NCI-H1105 treated with DMSO at 0.1 percent for 48 hours (cell line): ENCODE measurements at regions not wholly inside any gene's neighbourhood (a gene's known extent, or its start where the extent isn't known, plus 50 kb on each side); places are given as distances from the start of the nearest gene placed in this dataset.
"Not testable (repeated sequence)": the region's sequence is repeated elsewhere in the genome, so short reads cannot be mapped to it uniquely, and the experiment has no call there.

Source experiments
- DNase-seq: peaks from one replicate; lab custom pipeline; 2025; lab: John Stamatoyannopoulos, UW

- no peak for DNase-seq
Measured at GRCh38 chr11:69205743-69206612, 50.2 kb downstream of the SMIM38 start.

- not testable (repeated sequence) for DNase-seq
Measured at GRCh38 chr11:69206613-69206965, 50.9 kb downstream of the SMIM38 start.

- no peak for DNase-seq
Measured at GRCh38 chr11:69207165-69207889, 51.6 kb downstream of the SMIM38 start.

GRCh38 chr11:69208190-69209037, 52.7 kb downstream of the SMIM38 start:
- no peak for DNase-seq

DNA sequence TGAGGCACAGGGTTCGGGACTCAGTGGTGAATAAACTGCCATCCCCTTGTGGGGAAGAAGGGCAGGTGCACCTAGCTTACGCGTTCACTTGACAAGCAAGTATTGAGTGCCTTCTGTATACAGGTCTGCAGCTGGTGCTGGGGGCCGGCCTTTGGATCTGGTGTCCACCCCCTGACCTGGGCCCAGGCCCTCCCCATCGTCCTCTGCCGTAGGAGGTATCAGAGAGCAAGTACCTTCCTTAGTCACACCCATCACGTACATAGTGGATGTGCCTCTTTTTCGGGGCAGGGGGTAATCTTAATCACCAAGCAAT, 53.3 kb downstream of the SMIM38 start:
- DNase-seq: no peak

- DNase-seq: no peak
Measured at GRCh38 chr11:69209421-69210309, 53.9 kb downstream of the SMIM38 start.

GRCh38 chr11:69210310-69211035, 54.7 kb downstream of the SMIM38 start:
- DNase-seq: no peak

DNA sequence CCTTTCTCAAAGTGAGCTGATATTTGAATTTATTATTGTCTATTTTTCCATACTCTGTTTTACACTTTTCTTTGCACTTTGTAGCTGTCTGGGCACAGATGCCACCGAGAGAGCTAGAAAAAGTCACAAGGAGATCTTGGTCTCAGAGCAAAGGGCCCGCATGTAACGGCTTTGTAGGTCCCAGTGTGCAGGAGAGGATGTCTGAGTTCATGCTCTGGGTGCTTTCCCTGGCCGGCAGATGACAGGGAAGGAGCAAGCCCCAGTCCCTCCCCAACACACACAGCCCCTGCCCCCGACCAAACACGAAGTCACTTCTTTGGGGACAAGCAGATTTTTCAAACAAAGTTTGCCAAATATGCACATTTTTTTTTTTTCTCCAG, 55.8 kb downstream of the SMIM38 start:
- no peak for DNase-seq

GRCh38 chr11:69211920-69212797, 56.4 kb downstream of the SMIM38 start:
- DNase-seq: no peak

DNA sequence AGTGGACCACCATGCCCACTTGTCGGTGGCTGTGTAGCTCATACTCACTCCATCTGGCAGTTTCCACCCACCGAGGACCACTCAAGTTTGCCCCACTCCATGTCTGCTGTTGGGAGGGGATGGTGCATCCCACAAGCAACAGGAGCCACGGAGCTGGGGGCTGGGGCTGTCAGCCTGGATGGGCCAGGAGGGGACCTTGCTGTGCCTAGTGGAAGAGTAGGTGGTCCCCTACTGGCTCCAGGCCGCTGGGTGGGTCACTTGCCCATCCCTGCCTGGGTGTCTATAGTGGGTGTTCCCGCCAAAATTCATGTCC, 57.0 kb downstream of the SMIM38 start:
- no peak for DNase-seq

DNA sequence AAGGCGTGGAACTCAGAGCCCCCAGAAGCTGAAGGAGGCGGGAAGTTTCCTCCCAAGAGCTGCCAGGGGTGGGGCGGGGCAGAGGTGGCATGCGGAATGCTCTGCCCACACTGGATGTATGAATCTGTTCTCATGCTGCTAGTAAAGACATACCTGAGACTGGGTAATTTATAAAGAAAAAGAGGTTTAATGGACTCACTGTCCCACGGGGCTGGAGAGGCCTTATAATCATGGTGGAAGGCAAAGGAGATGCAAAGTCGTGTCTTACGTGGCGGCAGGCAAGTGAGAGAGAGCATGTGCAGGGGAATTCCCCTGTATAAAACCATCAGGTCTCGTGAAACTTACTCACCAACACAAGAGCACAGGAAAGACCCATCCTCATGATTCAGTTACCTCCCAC, 57.6 kb downstream of the SMIM38 start:
- DNase-seq: no peak

- no peak for DNase-seq
Measured at GRCh38 chr11:69213964-69214363, 58.2 kb downstream of the SMIM38 start.

DNA sequence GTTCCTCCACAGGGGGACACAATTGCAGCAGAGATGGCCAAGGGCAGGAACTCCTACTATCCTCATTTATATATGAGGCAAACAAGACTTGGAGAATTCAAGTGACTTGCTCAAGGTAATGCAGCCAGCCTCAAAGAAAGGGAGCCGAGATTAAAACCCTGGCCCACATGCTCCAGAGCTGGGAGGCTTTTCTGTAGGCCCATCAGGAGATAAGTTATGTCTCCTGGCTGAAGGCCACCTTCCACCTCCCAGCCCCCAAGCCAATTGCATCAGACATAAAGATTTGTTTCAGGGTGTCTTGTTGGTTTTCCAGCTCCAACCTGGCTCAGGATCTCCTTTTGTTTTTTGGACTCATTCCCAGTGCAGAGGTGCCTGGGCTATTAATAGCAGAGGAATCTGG, 59.5 kb downstream of the SMIM38 start:
- DNase-seq: no peak

- no peak for DNase-seq
Measured at GRCh38 chr11:69215784-69216415, 60.2 kb downstream of the SMIM38 start.

GRCh38 chr11:69216647-69217051, 60.9 kb downstream of the SMIM38 start:
- DNase-seq: no peak

DNA sequence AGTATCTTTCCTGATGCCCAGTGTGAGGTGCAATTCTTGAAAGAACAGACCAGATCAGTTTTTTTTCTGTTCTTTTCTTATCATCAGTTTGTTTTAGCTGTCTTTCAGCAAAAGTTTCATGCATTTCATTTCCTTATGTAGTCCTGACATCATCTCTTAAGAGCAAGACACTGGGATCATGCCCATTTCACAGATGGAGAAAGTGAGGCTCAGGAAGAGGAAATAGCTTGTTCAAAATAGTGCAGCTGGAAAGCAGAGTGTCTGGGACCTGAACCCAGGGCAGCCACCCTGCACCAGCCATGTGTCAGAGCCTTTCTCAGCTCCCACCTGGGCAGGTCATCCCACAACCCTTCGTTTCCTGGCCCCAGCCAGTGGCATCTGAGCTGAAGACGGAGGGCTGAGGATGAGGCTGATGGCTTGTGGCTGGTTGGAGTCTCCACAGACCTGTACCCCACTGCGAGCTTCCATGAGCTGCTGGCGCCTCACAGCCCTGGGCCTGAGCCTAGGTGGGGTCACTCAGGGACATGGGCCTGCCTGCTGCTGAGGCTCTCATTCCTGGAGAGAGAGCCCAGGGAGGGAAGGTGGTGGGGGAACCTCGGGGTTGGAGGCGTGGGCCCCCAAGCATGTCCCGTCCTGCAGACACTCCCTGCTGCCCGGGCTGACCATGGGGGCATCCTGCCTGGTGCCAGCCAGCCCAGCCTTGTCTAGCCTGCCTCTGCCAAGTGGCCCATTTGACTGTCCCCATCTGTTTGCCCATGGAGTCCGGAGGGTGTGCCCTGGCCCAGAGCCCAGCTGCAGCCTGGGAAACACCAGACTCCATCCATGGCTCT, 61.8 kb downstream of the SMIM38 start:
- no peak for DNase-seq

DNA sequence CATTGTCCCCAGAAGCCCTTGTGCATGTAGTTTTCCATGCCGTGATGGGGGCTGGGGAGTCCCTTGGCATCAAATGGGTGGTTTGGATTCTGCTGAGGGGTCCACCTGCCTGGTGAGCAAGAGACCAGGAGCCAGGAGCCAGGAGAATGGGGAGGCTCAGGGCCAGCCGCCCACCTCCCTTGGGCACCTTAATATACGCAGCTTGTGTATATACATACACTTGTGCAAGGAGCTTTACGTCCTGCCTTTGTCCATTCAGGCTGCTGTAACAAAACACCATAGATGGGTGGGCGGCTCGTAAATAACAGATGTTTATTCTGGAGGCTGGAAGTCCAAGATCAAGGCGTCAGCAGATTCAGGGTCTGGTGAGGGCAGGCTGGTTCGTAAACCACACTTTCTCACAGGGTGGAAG, 62.5 kb downstream of the SMIM38 start:
- no peak for DNase-seq

DNA sequence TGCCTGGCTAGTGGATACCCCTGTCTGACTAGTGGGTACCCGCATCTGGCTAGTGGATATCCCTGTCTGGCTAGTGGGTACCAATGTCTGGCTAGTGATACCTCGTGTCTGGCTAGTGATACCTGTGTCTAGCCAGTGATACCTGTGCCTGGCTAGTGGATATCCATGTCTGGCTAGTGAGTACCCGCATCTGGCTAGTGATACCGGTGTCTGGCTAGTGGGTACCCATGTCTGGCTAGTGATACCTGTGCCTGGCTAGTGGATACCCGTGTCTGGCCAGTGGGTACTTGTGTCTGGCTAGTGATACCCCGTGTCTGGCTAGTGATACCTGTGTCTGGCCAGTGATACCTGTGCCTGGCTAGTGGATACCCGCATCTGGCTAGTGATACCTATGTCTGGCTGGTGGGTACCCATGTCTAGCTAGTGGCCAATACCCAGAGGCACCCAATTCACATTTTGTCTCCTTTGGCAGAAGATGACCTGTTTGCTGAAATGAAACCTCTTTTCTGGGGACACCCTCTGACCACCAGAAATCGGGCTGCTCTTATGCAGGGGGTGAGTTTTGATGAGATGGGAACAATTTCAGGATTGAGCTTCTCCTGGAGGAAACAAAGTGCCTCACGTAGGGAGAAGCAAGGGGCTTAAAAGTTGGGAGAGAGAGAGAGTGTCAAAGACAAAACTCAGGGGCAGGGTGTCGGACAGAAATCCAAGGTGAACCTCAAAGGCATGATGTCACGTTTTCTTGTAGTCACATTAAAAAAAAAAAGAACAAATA, 63.4 kb downstream of the SMIM38 start:
- no peak for DNase-seq
